HG03060 (cell line): ENCODE measurements at regions not wholly inside any gene's neighbourhood (a gene's known extent, or its start where the extent isn't known, plus 50 kb on each side); places are given as distances from the start of the nearest gene placed in this dataset.

Source experiments
- ATAC-seq: cut with Tn5 transposase; IDR thresholded peaks from one replicate; pipeline ENCODE4 v1.9.1; 2021; ENCODE audit warnings: low read depth, moderate number of reproducible peaks; ENCODE audit not compliant: unreplicated experiment

GRCh38 chr12:69119770-69120169, 119.6 kb upstream of the CPSF6 start:
- no peak for ATAC-seq

GRCh38 chr12:69120354-69120753, 119.0 kb upstream of the CPSF6 start:
- ATAC-seq, result no peak

GRCh38 chr12:69123311-69123710, 116.1 kb upstream of the CPSF6 start:
- no peak for ATAC-seq

GRCh38 chr12:69123919-69124638, 115.3 kb upstream of the CPSF6 start:
- ATAC-seq, result no peak

GRCh38 chr12:69129017-69129416, 110.4 kb upstream of the CPSF6 start:
- ATAC-seq, result no peak

GRCh38 chr12:69129564-69129963, 109.8 kb upstream of the CPSF6 start:
- no peak for ATAC-seq

GRCh38 chr12:69130064-69130463, 109.3 kb upstream of the CPSF6 start:
- no peak for ATAC-seq

- no peak for ATAC-seq
Measured at GRCh38 chr12:69131077-69131476, 108.3 kb upstream of the CPSF6 start.

- no peak for ATAC-seq
Measured at GRCh38 chr12:69136931-69137613, 102.3 kb upstream of the CPSF6 start.

GRCh38 chr12:69141074-69141473, 98.3 kb upstream of the CPSF6 start:
- ATAC-seq, result no peak

- ATAC-seq, result no peak
Measured at GRCh38 chr12:69149270-69149669, 90.1 kb upstream of the CPSF6 start.

GRCh38 chr12:69150083-69150795, 89.1 kb upstream of the CPSF6 start:
- ATAC-seq, result no peak

- ATAC-seq, result no peak
Measured at GRCh38 chr12:69150796-69151127, 88.6 kb upstream of the CPSF6 start.

- no peak for ATAC-seq
Measured at GRCh38 chr12:69151254-69151764, 88.1 kb upstream of the CPSF6 start.

- no peak for ATAC-seq
Measured at GRCh38 chr12:69154585-69155363, 84.6 kb upstream of the CPSF6 start.

- peak; percentile 84 for ATAC-seq
Measured at GRCh38 chr12:69157023-69157655, 82.2 kb upstream of the CPSF6 start.

- no peak for ATAC-seq
Measured at GRCh38 chr12:69161829-69162228, 77.5 kb upstream of the CPSF6 start.

- no peak for ATAC-seq
Measured at GRCh38 chr12:69163681-69164362, 75.5 kb upstream of the CPSF6 start.

GRCh38 chr12:69167648-69168165, 71.7 kb upstream of the CPSF6 start:
- ATAC-seq, result no peak
